ENCODE measurements at regions not wholly inside any gene's neighbourhood (a gene's known extent, or its start where the extent isn't known, plus 50 kb on each side); places are given as distances from the start of the nearest gene placed in this dataset.

DNA sequence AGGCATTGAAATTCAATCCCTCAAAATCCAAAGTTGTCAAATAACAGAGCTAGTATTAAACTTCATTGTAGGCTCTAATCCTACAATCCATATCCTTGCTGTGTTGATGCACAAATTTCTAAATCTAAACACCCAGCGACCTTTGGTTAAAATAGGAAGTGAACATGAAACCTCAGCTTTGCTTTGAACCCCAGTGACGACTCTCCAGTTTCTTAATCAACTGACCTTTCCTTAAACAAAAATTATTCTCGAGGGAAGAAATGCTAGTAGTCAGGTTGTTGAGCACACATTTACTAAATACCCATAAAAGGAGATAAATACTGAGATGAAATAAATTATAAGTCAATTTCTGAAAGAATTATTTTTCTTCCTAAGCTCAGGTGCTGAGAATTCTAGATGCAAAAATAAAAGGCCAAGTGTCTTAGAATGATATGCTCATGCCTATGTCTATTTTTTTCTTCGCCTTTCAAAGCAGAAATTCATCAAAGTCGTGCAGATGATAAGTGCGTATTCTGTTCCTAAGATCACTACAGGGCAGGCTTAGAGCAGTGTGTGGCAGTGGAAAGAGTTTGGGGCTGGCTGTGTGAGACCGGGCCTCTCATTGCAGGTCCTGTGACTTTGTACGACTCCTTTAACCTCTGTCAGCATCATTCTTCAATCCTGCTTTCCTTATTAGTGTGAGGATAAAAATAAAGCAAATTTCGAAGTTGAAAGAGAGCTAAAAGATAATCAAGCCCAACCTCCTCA, 208.7 kb downstream of the PRL start:
- no peak for FAIRE-seq
- WGBS, 2 donors: 78 to 82% methylated on average over 9 of the region's 9 CpGs
- peaks cover 0 to 13% (median 10%) of the 10 kb centered on the region in 3 donors for H3K4me1 ChIP-seq

GRCh38 chr6:22091424-22091948, 205.3 kb downstream of the PRL start:
- ATAC-seq (peak in 3 of 4 donors; percentile 24 to 64 (median 58)), DNase-seq (no peak), FAIRE-seq (no peak)
- H3K4me3 ChIP-seq: no peak overlapping the region
- no peaks in the 10 kb centered on the region for H3K36me3 ChIP-seq
- peaks cover 0 to 11% (median 6%) of the 10 kb centered on the region in 4 donors for H3K27me3 ChIP-seq
- no peak overlapping the region for H3K27ac ChIP-seq
- WGBS, 2 donors: 33 to 37% methylated on average over 5 of the region's 5 CpGs
- intact Hi-C loops (cut with DNase I): no loop called here
- TF ChIP-seq CTCF (IDR thresholded peaks at IDR 0.05): no peak
- peaks cover 0 to 13% (median 10%) of the 10 kb centered on the region in 3 donors for H3K4me1 ChIP-seq
- no peaks in the 10 kb centered on the region for H3K9me3 ChIP-seq

More for the DNA sequence above, 208.7 kb downstream of the PRL start:
- no peaks in the 10 kb centered on the region for H3K36me3 ChIP-seq
- DNase-seq (no peak), ATAC-seq (no peak)
- H3K27me3 ChIP-seq: peaks cover 0 to 9% (median 6%) of the 10 kb centered on the region in 4 donors
- H3K4me3 ChIP-seq: no peak overlapping the region
- H3K9me3 ChIP-seq: no peaks in the 10 kb centered on the region
- intact Hi-C loops (cut with DNase I): no loop called here
- no peak for TF ChIP-seq CTCF (IDR thresholded peaks at IDR 0.05)
- H3K27ac ChIP-seq: no peak overlapping the region

- intact Hi-C loops (cut with DNase I): no loop called here
- H3K27me3 ChIP-seq: peaks cover 0 to 6% (median 3%) of the 10 kb centered on the region in 4 donors
- H3K36me3 ChIP-seq: no peaks in the 10 kb centered on the region
- H3K9me3 ChIP-seq: no peaks in the 10 kb centered on the region
- H3K27ac ChIP-seq: no peak overlapping the region
- no peak for FAIRE-seq
- no peak for TF ChIP-seq CTCF (IDR thresholded peaks at IDR 0.05)
- H3K4me3 ChIP-seq: no peak overlapping the region
- peaks cover 0 to 13% (median 10%) of the 10 kb centered on the region in 3 donors for H3K4me1 ChIP-seq
- WGBS, 2 donors: 93 to 94% methylated on average over 1 of the region's 1 CpG
- no peak for ATAC-seq
- no peak for DNase-seq
These were observed 201.0 kb downstream of the PRL start for GRCh38 chr6:22095836-22096235.

- peaks cover 0 to 4% (median 0%) of the 10 kb centered on the region in 4 donors for H3K27me3 ChIP-seq
- TF ChIP-seq CTCF (IDR thresholded peaks at IDR 0.05): no peak
- H3K36me3 ChIP-seq: no peaks in the 10 kb centered on the region
- H3K27ac ChIP-seq: no peak overlapping the region
- no peaks in the 10 kb centered on the region for H3K9me3 ChIP-seq
- FAIRE-seq (no peak), ATAC-seq (no peak), DNase-seq (no peak)
- intact Hi-C loops (cut with DNase I): no loop called here
- no peaks in the 10 kb centered on the region for H3K4me1 ChIP-seq
- H3K4me3 ChIP-seq: no peak overlapping the region
These were observed 198.2 kb downstream of the PRL start for GRCh38 chr6:22098601-22099031.

DNA sequence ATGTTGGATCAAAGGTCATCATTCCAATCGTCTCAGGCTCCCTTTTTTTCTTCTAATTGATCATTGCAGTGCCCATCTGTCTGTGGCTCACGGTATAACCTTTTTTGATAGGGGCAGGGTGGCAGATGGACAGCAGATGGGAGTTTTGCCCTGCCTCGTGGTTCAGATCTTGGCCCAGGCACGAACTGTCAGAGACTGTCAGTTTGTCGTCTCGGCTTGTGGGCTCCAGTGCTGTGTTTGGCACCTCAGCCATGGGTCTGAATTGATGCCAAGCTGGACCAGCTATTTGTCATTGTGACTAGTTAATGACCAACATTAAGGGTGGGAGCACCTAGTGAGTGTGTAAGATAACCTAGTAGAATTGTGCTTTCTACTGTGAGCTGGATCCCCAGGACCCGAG, 197.6 kb downstream of the PRL start:
- Histone ChIP-seq H3K27me3 (peaks cover 0 to 4% (median 0%) of the 10 kb centered on the region in 4 donors), H3K9me3 (no peaks in the 10 kb centered on the region), H3K4me3 (no peak overlapping the region), H3K4me1 (no peaks in the 10 kb centered on the region), H3K27ac (no peak overlapping the region), H3K36me3 (no peaks in the 10 kb centered on the region)
- no peak for FAIRE-seq
- peak in 1 of 6 donors; percentile 19 for DNase-seq
- peak in 2 of 4 donors; percentile 17 to 26 for ATAC-seq
- 22 to 25% methylated on average over 7 of the region's 7 CpGs for WGBS, 2 donors
- intact Hi-C loops (cut with DNase I): no loop called here
- TF ChIP-seq CTCF (IDR thresholded peaks at IDR 0.05): no peak
